ENCODE measurements at regions not wholly inside any gene's neighbourhood (a gene's known extent, or its start where the extent isn't known, plus 50 kb on each side); places are given as distances from the start of the nearest gene placed in this dataset.
A peak's percentile ranks its signal among the peaks of the same experiment; 100 is the strongest.

GRCh38 chr3:18761530-18761929 lies 336.4 kb upstream of the SATB1 start:
- Histone ChIP-seq H3K4me3 (ENCODE audit: severe bottlenecking) (no peak overlapping the region), H3K27me3 (ENCODE audit: insufficient read depth, poor library complexity, severe bottlenecking) (no peaks in the 10 kb centered on the region), H3K36me3 (ENCODE audit: low read depth) (no peaks in the 10 kb centered on the region), H3K4me1 (ENCODE audit: insufficient read depth, poor library complexity, severe bottlenecking) (peaks cover 3% of the 10 kb centered on the region), H3K9me3 (ENCODE audit: severe bottlenecking) (peaks cover 2% of the 10 kb centered on the region), H3K27ac (ENCODE audit: poor library complexity, severe bottlenecking) (no peak overlapping the region)
- TF ChIP-seq CTCF (IDR thresholded peaks at IDR 0.05; ENCODE audit: poor library complexity, severe bottlenecking): no peak
- no peak for DNase-seq (ENCODE audit: low spot score)
- ATAC-seq (ENCODE audit: low read depth): no peak

- H3K36me3 ChIP-seq (ENCODE audit: low read depth): no peaks in the 10 kb centered on the region
These were observed 333.0 kb upstream of the SATB1 start for GRCh38 chr3:18758047-18758704.

GRCh38 chr3:18757476-18757875 lies 332.3 kb upstream of the SATB1 start:
- no peak for TF ChIP-seq CTCF (IDR thresholded peaks at IDR 0.05; ENCODE audit: poor library complexity, severe bottlenecking)
- H3K36me3 ChIP-seq (ENCODE audit: low read depth): no peaks in the 10 kb centered on the region
- peaks cover 3% of the 10 kb centered on the region for H3K4me1 ChIP-seq (ENCODE audit: insufficient read depth, poor library complexity, severe bottlenecking)
- no peak for ATAC-seq (ENCODE audit: low read depth)
- H3K27me3 ChIP-seq (ENCODE audit: insufficient read depth, poor library complexity, severe bottlenecking): no peaks in the 10 kb centered on the region
- no peak for DNase-seq (ENCODE audit: low spot score)
- no peak overlapping the region for H3K4me3 ChIP-seq (ENCODE audit: severe bottlenecking)
- peaks cover 2% of the 10 kb centered on the region for H3K9me3 ChIP-seq (ENCODE audit: severe bottlenecking)
- H3K27ac ChIP-seq (ENCODE audit: poor library complexity, severe bottlenecking): no peak overlapping the region

More at GRCh38 chr3:18758047-18758704, 333.0 kb upstream of the SATB1 start:
- Histone ChIP-seq H3K4me3 (ENCODE audit: severe bottlenecking) (no peak overlapping the region), H3K9me3 (ENCODE audit: severe bottlenecking) (peaks cover 2% of the 10 kb centered on the region), H3K27ac (ENCODE audit: poor library complexity, severe bottlenecking) (no peak overlapping the region), H3K27me3 (ENCODE audit: insufficient read depth, poor library complexity, severe bottlenecking) (no peaks in the 10 kb centered on the region), H3K4me1 (ENCODE audit: insufficient read depth, poor library complexity, severe bottlenecking) (peaks cover 3% of the 10 kb centered on the region)
- TF ChIP-seq CTCF (IDR thresholded peaks at IDR 0.05; ENCODE audit: poor library complexity, severe bottlenecking): peak; percentile 70
- DNase-seq (ENCODE audit: low spot score) (no peak), ATAC-seq (ENCODE audit: low read depth) (peak; percentile 84)

GRCh38 chr3:18752273-18752934 lies 327.3 kb upstream of the SATB1 start:
- DNase-seq (ENCODE audit: low spot score) (no peak), ATAC-seq (ENCODE audit: low read depth) (no peak)
- peaks cover 4% of the 10 kb centered on the region for H3K9me3 ChIP-seq (ENCODE audit: severe bottlenecking)
- H3K27me3 ChIP-seq (ENCODE audit: insufficient read depth, poor library complexity, severe bottlenecking): no peaks in the 10 kb centered on the region
- no peak for TF ChIP-seq CTCF (IDR thresholded peaks at IDR 0.05; ENCODE audit: poor library complexity, severe bottlenecking)
- H3K4me3 ChIP-seq (ENCODE audit: severe bottlenecking): no peak overlapping the region
- H3K36me3 ChIP-seq (ENCODE audit: low read depth): no peaks in the 10 kb centered on the region
- H3K27ac ChIP-seq (ENCODE audit: poor library complexity, severe bottlenecking): no peak overlapping the region
- H3K4me1 ChIP-seq (ENCODE audit: insufficient read depth, poor library complexity, severe bottlenecking): no peaks in the 10 kb centered on the region

- Histone ChIP-seq H3K9me3 (ENCODE audit: severe bottlenecking) (peaks cover 4% of the 10 kb centered on the region), H3K36me3 (ENCODE audit: low read depth) (no peaks in the 10 kb centered on the region), H3K4me3 (ENCODE audit: severe bottlenecking) (no peak overlapping the region), H3K27ac (ENCODE audit: poor library complexity, severe bottlenecking) (no peak overlapping the region), H3K27me3 (ENCODE audit: insufficient read depth, poor library complexity, severe bottlenecking) (no peaks in the 10 kb centered on the region), H3K4me1 (ENCODE audit: insufficient read depth, poor library complexity, severe bottlenecking) (no peaks in the 10 kb centered on the region)
- ATAC-seq (ENCODE audit: low read depth) (no peak), DNase-seq (ENCODE audit: low spot score) (no peak)
- no peak for TF ChIP-seq CTCF (IDR thresholded peaks at IDR 0.05; ENCODE audit: poor library complexity, severe bottlenecking)
These were observed 326.4 kb upstream of the SATB1 start for GRCh38 chr3:18751514-18751913.

Measured in RWPE2 (cell line).